Panc1 (cell line): ENCODE measurements at regions not wholly inside any gene's neighbourhood (a gene's known extent, or its start where the extent isn't known, plus 50 kb on each side); places are given as distances from the start of the nearest gene placed in this dataset.

ENCODE experiments used
- CTCF ChIP-seq: fragments of 450-650 bp; IDR thresholded peaks from 2 replicates; pipeline ENCODE4 v1.5.1; 2017; ENCODE audit warnings: mild to moderate bottlenecking
- POLR2AphosphoS5 ChIP-seq: IDR thresholded peaks from 2 replicates; pipeline ENCODE4 v1.6.1; 2012; ENCODE audit warnings: mild to moderate bottlenecking, low read depth, low read length, moderate library complexity
- REST ChIP-seq, 2 experiments: IDR thresholded peaks; 2 replicates each; pipeline ENCODE4 v1.6.1; 2011 to 2012; ENCODE audit warnings: low read depth in 2 of 2, control low read depth in 1 of 2, low read length in 1 of 2, mild to moderate bottlenecking in 1 of 2, moderate library complexity in 1 of 2; ENCODE audit not compliant: insufficient read depth in 1 of 2
- SIN3A ChIP-seq: IDR thresholded peaks from 2 replicates; pipeline ENCODE4 v1.6.1; 2012; ENCODE audit warnings: low read depth, mild to moderate bottlenecking, low read length, moderate library complexity, borderline replicate concordance; ENCODE audit not compliant: insufficient read depth
- TCF7L2 ChIP-seq: IDR thresholded peaks from 2 replicates; pipeline ENCODE4 v1.6.1; 2011; ENCODE audit warnings: mild to moderate bottlenecking, low read depth, low read length, inconsistent platforms

GRCh38 chr4:43332052-43332425 lies 439.5 kb downstream of the GRXCR1 start:
- no peak for TF ChIP-seq CTCF
- no peak for TF ChIP-seq REST (IDR thresholded peaks at IDR 0.05; ENCODE audit: insufficient read depth in 1 of 2, low read depth in 2 of 2, low read length in 1 of 2)
- TF ChIP-seq POLR2AphosphoS5 = no peak
- TF ChIP-seq SIN3A = no peak
- TF ChIP-seq TCF7L2 = no peak
